ENCODE measurements at regions not wholly inside any gene's neighbourhood (a gene's known extent, or its start where the extent isn't known, plus 50 kb on each side); places are given as distances from the start of the nearest gene placed in this dataset.

GRCh38 chr1:30450818-30451233 lies 272.6 kb downstream of the MATN1 start:
- H3K4me3 ChIP-seq (ENCODE audit: low read depth, low read length): no peak overlapping the region
- no peak for TF ChIP-seq CTCF (conservative IDR thresholded peaks at IDR 0.05; ENCODE audit: low read depth, low read length)
- DNase-seq (ENCODE audit: low read depth): no peak

GRCh38 chr1:30450148-30450817 lies 273.1 kb downstream of the MATN1 start:
- TF ChIP-seq CTCF (conservative IDR thresholded peaks at IDR 0.05; ENCODE audit: low read depth, low read length): no peak
- no peak for DNase-seq (ENCODE audit: low read depth)
- H3K4me3 ChIP-seq (ENCODE audit: low read depth, low read length): no peak overlapping the region

- no peak for TF ChIP-seq CTCF (conservative IDR thresholded peaks at IDR 0.05; ENCODE audit: low read depth, low read length)
- no peak for DNase-seq (ENCODE audit: low read depth)
- no peak overlapping the region for H3K4me3 ChIP-seq (ENCODE audit: low read depth, low read length)
Observed at GRCh38 chr1:30449428-30450147, 273.8 kb downstream of the MATN1 start.

- no peak for TF ChIP-seq CTCF (conservative IDR thresholded peaks at IDR 0.05; ENCODE audit: low read depth, low read length)
- no peak overlapping the region for H3K4me3 ChIP-seq (ENCODE audit: low read depth, low read length)
- no peak for DNase-seq (ENCODE audit: low read depth)
Observed at GRCh38 chr1:30449003-30449402, 274.4 kb downstream of the MATN1 start.

- no peak for TF ChIP-seq CTCF (conservative IDR thresholded peaks at IDR 0.05; ENCODE audit: low read depth, low read length)
- no peak overlapping the region for H3K4me3 ChIP-seq (ENCODE audit: low read depth, low read length)
- no peak for DNase-seq (ENCODE audit: low read depth)
Observed at GRCh38 chr1:30447701-30448100, 275.7 kb downstream of the MATN1 start.

GRCh38 chr1:30447080-30447479 lies 276.3 kb downstream of the MATN1 start:
- no peak overlapping the region for H3K4me3 ChIP-seq (ENCODE audit: low read depth, low read length)
- no peak for TF ChIP-seq CTCF (conservative IDR thresholded peaks at IDR 0.05; ENCODE audit: low read depth, low read length)
- DNase-seq (ENCODE audit: low read depth): no peak

- H3K4me3 ChIP-seq (ENCODE audit: low read depth, low read length): no peak overlapping the region
- no peak for TF ChIP-seq CTCF (conservative IDR thresholded peaks at IDR 0.05; ENCODE audit: low read depth, low read length)
- no peak for DNase-seq (ENCODE audit: low read depth)
Observed at GRCh38 chr1:30446508-30446907, 276.9 kb downstream of the MATN1 start.

Measured in epithelial cell of proximal tubule (primary cell).